Upper lobe of left lung (tissue), 4 donors: ENCODE measurements at regions not wholly inside any gene's neighbourhood (a gene's known extent, or its start where the extent isn't known, plus 50 kb on each side); places are given as distances from the start of the nearest gene placed in this dataset.

Experiments
- EP300 ChIP-seq, 4 donors: sonication (generic); formaldehyde crosslinking; IDR thresholded peaks; one replicate each; pipeline ENCODE4 v1.5.1; 2017; ENCODE audit warnings: antibody characterized with exemption in 4 of 4, control low read depth in 2 of 4
- TF ChIP-seq, protein P1 (sequence below), 6 experiments: fragments of 450-650 bp in 4 of 6; fragments of 200-600 bp in 2 of 6; sonication (generic) in 2 of 6; IDR thresholded peaks; one replicate each; pipeline ENCODE4 v1.5.1; 2016 to 2019; ENCODE audit warnings: antibody characterized with exemption in 6 of 6

DNA sequence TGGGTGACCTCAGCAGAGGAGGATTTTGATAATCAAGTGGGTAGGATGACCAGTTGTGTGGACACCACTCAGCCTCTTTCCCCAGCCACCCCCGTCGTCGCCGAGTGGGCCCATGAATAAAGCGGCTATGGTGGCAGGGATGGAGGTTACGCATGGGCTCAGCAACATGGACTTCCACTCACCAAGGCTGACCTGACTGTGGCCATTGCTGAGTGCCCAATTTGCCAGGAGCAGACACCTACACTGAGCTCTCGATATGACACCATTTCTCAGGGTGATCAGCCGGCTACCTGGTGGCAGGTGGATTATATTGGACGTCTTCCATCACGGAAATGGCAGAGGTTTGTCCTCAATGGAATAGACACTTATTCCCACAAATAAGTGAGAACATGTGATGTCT is 361.3 kb downstream of the KLHL4 start:
- TF ChIP-seq EP300 (IDR thresholded peaks at IDR 0.05): no peak
- TF ChIP-seq, protein P1, sequence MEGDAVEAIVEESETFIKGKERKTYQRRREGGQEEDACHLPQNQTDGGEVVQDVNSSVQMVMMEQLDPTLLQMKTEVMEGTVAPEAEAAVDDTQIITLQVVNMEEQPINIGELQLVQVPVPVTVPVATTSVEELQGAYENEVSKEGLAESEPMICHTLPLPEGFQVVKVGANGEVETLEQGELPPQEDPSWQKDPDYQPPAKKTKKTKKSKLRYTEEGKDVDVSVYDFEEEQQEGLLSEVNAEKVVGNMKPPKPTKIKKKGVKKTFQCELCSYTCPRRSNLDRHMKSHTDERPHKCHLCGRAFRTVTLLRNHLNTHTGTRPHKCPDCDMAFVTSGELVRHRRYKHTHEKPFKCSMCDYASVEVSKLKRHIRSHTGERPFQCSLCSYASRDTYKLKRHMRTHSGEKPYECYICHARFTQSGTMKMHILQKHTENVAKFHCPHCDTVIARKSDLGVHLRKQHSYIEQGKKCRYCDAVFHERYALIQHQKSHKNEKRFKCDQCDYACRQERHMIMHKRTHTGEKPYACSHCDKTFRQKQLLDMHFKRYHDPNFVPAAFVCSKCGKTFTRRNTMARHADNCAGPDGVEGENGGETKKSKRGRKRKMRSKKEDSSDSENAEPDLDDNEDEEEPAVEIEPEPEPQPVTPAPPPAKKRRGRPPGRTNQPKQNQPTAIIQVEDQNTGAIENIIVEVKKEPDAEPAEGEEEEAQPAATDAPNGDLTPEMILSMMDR (IDR thresholded peaks at IDR 0.05): no peak
